ENCODE measurements at regions not wholly inside any gene's neighbourhood (a gene's known extent, or its start where the extent isn't known, plus 50 kb on each side); places are given as distances from the start of the nearest gene placed in this dataset.

DNA sequence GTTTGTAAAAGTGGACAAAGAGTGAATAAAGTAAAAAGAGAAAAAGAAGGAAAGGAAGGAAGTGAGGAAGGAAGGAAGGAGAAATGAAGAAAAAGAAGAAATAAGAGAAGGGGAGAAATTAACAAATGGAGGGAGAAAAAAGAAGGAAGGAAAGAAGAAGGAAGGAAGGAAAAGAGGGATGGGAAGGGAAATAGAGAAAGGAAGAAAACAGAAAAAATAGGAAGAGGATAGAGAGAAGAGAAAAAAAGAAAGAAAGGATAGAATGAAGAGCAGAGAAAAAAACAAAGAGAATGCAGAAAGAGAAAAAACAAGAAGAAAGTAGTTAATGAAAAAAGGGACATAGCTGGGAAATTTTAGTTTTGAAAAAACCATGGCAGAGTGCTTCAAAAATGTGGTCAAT is 361.8 kb downstream of the EPHA7 start:
- no peak for TF ChIP-seq CTCF (conservative IDR thresholded peaks at IDR 0.05; ENCODE audit: low read depth, low read length)
- TF ChIP-seq EZH2 (IDR thresholded peaks at IDR 0.05; ENCODE audit: low read length, unreplicated experiment), result no peak

Data from PC-3 (cell line).